NCI-H2227 (cell line): ENCODE measurements at regions not wholly inside any gene's neighbourhood (a gene's known extent, or its start where the extent isn't known, plus 50 kb on each side); places are given as distances from the start of the nearest gene placed in this dataset.
"Not testable (repeated sequence)": the region's sequence is repeated elsewhere in the genome, so short reads cannot be mapped to it uniquely, and the experiment has no call there.

Experiments
- DNase-seq: peaks from one replicate; lab custom pipeline; 2025; ENCODE audit not compliant: unreplicated experiment; lab: John Stamatoyannopoulos, UW

DNA sequence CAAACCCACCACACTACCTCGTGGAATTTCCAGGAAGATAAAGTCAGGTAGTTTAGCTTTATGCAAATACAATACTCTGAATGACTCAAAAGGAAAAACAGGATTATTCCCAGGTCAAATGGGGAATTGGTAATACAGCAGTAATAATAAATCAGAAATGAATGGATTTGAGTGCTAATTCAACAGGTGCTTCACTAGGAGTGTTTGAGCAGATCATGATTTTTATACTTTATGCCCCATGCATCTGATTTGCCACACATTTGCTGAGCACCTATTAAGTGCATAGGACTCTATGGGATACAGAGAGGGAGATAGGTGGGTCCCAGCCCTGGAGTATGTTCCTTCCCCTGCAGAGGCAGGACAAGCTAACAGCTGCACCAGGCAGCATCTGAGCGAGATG, 381.4 kb upstream of the PODXL start:
- DNase-seq = no peak

DNA sequence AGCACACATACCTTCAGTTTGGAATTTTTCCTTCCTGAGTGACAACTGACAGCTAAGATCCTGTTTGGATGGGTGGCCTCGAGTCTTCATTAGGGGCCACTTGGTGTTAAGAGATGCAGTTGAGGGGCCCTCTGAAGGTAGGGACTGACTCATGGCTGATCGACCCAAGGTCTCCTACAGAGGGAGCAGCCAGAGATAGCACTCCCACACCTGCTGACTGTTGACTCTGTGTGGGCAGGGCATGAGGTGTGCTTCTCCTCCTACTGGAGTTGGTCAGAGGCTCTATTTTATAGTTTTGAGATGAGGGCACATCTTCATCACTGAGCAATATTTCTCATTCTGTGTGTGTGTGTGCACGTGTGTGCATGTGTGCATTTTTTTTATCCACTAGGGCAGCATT, 378.8 kb upstream of the PODXL start:
- DNase-seq = no peak

GRCh38 chr7:131934452-131934851, 378.0 kb upstream of the PODXL start:
- DNase-seq = no peak

GRCh38 chr7:131933751-131934289, 377.4 kb upstream of the PODXL start:
- no peak for DNase-seq

DNA sequence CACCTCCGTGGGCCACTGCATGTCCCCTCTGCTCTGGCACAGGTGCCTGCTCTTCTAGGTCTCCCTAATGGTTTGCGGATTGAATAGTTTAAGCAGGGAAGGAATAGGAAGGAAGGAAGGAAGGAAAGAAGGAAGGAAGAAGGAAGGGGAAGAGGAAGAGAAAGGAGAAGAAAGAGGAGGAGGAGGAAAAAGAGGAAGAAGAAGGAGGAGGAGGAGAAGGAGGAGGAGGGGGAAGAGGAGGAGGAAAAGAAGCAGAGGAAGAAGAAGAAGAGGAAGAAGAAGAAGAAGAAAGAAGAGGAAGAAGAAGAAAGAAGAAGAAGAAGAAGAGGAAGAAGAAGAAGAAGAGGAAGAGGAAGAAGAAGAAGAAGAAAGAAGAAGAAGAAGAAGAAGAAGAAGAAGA, 376.8 kb upstream of the PODXL start:
- not testable (repeated sequence) for DNase-seq

GRCh38 chr7:131932271-131932670, 375.8 kb upstream of the PODXL start:
- DNase-seq = no peak

GRCh38 chr7:131931370-131931769, 374.9 kb upstream of the PODXL start:
- no peak for DNase-seq

DNA sequence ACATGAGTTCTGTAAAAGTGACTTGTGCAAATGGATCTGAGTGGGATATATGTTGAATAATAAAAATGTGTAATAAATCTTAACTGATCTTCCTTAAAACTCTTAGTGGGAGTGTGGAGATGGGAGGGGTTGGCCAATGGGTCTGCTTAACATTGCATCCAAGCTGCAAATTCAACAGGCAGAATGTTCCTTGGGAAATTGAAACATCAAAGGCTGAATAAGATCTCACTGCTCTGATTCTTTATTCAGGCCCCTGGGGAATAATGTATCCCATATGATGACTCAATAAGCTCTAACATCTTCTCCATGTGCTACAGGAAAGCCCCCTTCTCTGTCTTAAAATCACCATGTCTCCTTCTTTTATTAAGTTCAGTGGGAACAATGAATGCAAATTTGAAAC, 373.2 kb upstream of the PODXL start:
- no peak for DNase-seq

- DNase-seq = no peak
Measured at GRCh38 chr7:131927770-131928423, 371.5 kb upstream of the PODXL start.

DNA sequence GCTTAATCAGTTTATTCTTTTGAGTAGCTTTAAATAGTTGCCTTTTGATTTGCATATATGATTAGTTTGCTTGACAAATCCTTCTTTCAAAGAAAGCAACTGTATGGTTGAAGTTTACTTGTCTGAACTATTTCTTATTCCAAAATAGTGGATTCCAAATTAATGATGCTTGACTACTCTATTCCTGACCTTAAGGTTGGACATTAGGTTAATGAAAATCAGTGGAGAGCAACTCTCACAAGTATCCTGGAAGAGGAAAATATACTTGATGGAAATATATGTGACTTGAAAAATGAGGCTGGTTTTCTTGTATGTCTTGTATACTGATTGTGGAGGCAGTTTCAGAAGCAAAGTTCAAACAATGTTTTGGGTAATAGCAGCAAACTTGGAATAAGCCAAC, 369.2 kb upstream of the PODXL start:
- no peak for DNase-seq

DNA sequence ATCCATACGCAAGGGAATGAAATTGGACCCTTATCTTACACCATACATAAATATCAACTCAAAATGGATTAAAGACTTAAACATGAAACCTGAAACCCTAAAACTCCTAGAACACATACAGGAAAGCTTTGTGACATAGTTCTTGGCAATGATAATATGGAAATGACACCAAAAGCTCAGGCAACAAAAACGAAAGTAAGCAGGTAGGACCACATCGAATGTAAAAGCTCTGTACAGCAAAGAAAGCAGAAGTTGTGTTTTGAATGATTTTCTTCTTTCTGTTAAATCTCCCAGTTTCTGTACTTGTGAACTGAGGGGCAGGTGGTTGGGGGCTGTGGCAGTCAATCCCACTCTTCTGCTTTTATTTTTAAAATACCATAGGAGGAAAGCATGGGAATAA, 368.4 kb upstream of the PODXL start:
- DNase-seq = no peak

- not testable (repeated sequence) for DNase-seq
Measured at GRCh38 chr7:131922948-131923347, 366.5 kb upstream of the PODXL start.

- DNase-seq = no peak
Measured at GRCh38 chr7:131921016-131921415, 364.6 kb upstream of the PODXL start.

GRCh38 chr7:131919920-131920709, 363.7 kb upstream of the PODXL start:
- DNase-seq = no peak

- no peak for DNase-seq
Measured at GRCh38 chr7:131911112-131911511, 354.7 kb upstream of the PODXL start.

DNA sequence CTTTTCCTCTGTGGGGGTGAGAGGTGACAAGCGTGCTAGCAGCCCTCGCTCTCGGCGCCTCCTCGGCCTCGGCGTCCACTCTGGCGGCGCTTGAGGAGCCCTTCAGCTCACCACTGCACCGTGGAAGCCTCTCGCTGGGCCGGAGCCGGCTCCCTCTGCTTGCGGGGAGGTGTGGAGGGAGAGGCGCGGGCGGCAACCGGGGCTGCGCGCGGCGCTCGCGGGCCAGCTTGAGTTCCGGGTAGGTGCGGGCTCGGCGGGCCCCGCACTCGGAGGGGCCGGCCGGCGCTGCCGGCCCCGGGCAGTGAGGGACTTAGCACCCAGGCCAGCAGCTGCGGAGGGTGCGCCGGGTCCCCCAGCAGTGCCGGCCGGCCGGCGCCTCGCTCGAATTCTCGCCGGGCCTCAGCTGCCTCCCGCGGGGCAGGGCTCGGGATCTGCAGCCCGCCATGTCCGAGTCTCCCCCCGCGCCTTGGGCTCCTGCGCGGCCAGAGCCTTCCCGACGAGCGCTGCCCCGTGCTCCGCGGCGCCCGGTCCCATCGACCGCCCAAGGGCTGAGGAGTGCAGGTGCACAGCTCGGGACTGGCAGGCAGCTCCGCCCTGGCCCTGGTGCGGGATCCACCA, 352.8 kb upstream of the PODXL start:
- DNase-seq = peak; percentile 52

DNA sequence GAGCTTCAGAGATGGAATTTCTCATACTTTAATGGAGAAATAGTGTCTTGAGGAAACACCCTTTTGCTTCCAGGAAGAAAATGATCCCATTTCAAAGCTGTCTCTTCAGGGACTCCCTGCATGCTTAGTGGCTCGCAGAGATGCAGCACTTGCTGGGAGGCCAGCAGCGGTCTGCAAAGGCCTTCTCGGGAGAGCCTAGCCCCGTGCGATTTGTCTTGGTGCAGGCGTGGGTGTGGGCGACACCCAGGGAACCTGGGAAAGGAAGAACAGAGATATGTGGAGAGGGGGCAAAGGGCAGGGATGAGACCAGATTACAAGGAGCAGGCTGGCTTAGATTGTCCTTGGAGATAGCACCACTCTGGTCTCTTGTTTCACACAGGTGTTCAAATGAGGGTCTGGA, 352.3 kb upstream of the PODXL start:
- no peak for DNase-seq

GRCh38 chr7:131905471-131905973, 349.1 kb upstream of the PODXL start:
- DNase-seq = peak; percentile 35

DNA sequence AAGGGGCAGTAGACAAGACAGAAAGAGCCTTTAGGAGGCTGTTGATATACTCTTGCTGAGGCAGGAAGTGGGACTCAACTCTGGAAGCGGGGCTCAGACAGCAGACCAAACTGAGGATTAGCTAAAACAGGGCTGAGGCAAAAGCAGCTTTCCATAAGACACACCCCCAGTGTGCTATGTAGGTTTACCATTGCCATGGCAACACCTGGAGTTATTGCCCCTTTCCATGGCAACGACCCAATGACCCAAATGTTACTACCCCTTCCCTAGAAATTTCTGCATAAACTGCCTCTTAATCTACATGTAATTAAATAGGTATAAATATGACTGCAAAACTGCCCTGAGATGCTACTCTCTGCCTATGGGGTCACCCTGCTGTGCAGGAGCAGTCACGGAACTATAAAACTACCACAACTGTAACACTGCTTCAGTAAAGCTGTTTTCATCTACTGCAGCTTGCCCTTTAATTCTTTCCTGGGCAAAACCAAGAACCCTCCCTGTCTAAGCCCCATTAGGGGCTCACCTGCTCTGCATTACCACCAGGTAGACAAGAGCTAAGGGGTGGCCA, 348.4 kb upstream of the PODXL start:
- peak; percentile 46 for DNase-seq

DNA sequence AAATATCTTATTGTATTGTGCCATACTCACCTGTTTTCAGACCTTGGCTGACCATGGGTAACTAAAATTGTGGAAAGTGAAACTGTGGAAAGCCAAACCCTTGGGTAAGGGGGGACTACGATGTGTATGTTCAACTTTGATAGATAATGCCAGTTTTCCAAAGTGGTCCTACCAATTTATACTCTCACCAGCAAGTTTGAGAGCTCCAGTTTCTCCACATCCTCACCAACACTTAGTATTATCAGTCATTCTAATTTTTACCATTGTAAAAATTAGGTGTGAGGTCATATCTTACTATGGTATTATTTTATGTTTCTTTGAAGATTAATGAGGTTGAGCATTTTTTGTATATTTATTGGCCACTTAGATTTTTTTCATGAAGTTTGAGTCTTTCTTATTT, 346.9 kb upstream of the PODXL start:
- DNase-seq = no peak

DNA sequence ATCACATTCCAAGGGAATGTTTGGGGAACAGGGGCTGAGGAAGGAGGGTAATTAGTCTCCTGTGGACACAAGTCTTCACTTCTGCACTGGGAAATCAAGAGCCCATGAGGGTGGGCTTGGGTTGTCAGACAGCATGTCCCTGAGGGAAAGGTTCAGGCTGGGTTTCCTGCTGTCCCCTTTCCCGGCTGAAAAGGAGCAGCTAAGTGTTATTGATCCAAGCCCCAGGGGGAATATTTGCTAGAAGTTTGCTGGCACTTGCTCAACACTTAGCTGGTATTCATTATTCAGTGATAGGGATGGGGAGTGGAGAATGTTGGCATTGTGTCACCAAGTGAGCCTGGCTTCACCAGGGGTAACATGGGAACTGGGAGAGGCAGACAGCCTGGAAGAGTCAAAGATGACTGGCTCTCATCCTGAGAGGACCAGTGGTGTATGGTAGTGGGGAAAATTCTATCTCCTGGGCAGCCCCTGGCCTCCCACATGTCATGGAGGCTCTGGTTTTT, 344.4 kb upstream of the PODXL start:
- DNase-seq = no peak
